T47D (cell line): ENCODE measurements at regions not wholly inside any gene's neighbourhood (a gene's known extent, or its start where the extent isn't known, plus 50 kb on each side); places are given as distances from the start of the nearest gene placed in this dataset.

Experiments used
- DNase-seq, 2 experiments: peaks; one replicate each; pipeline versions ENCODE4 v3.0.0 to v3.0.0-alpha.2; 2011 to 2012; ENCODE audit warnings: low read depth in 1 of 2, low spot score in 1 of 2
- JUND ChIP-seq: IDR thresholded peaks from 2 replicates; pipeline ENCODE4 v1.6.1; 2012; ENCODE audit warnings: low read depth
- in situ Hi-C: cut with HindIII; loops from 2 replicates; pipeline ENCODE4 v1.10.0; 2016; ENCODE audit warnings: low sequenced_read_pairs, low pct_unique_long_range_greater_than_20kb

- DNase-seq, result no peak
- no peak for TF ChIP-seq JUND
- in situ Hi-C loops, result no loop called here
Observed at GRCh38 chr13:50115695-50116094, 100.5 kb downstream of the KCNRG start.

- in situ Hi-C loops, result no loop called here
- DNase-seq, result no peak
- TF ChIP-seq JUND, result no peak
Observed at GRCh38 chr13:50116430-50116973, 101.3 kb downstream of the KCNRG start.

- DNase-seq, result no peak
- in situ Hi-C loops, result no loop called here
- no peak for TF ChIP-seq JUND
Observed at GRCh38 chr13:50119591-50119990, 104.3 kb downstream of the KCNRG start.

- no peak for DNase-seq
- in situ Hi-C loops, result no loop called here
- TF ChIP-seq JUND, result no peak
Observed at GRCh38 chr13:50122455-50122854, 107.2 kb downstream of the KCNRG start.

DNA sequence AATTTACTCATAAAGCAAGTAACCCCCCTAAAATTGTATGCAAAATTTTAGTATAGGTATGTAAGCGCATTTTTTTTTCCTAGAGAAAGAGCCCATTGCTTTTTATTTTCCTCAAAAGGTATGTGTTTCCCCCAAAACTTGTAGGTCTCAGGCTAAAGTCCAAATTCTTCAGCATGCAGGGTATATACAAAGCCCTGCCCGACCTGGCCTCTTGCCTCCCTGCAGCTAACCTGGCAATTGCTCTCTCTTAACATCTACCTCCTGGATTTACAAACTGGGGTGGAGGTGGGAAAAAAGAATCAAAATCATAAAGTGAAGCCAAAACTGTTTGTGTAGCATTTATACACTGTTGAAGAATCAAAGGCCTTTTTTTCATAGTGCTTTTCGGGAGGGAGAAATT, 107.8 kb downstream of the KCNRG start:
- in situ Hi-C loops, result no loop called here
- peak in 1 of 2 experiments; percentile 2 for DNase-seq
- no peak for TF ChIP-seq JUND

- DNase-seq, result no peak
- TF ChIP-seq JUND, result no peak
- in situ Hi-C loops, result no loop called here
Observed at GRCh38 chr13:50123515-50123861, 108.2 kb downstream of the KCNRG start.

- no peak for TF ChIP-seq JUND
- DNase-seq, result peak; percentile 90 to 95
- in situ Hi-C loops, result no loop called here
Observed at GRCh38 chr13:50123862-50124535, 108.8 kb downstream of the KCNRG start.

- no peak for TF ChIP-seq JUND
- peak in 1 of 2 experiments; percentile 50 for DNase-seq
- in situ Hi-C loops, result no loop called here
Observed at GRCh38 chr13:50124536-50125303, 109.5 kb downstream of the KCNRG start.

- DNase-seq, result no peak
- in situ Hi-C loops, result no loop called here
- no peak for TF ChIP-seq JUND
Observed at GRCh38 chr13:50125304-50125553, 110.0 kb downstream of the KCNRG start.

GRCh38 chr13:50125554-50126262, 110.5 kb downstream of the KCNRG start:
- in situ Hi-C loops, result no loop called here
- no peak for TF ChIP-seq JUND
- DNase-seq, result peak; percentile 83 to 94

GRCh38 chr13:50126263-50126992, 111.2 kb downstream of the KCNRG start:
- peak in 1 of 2 experiments; percentile 67 for DNase-seq
- in situ Hi-C loops, result no loop called here
- TF ChIP-seq JUND, result no peak

DNA sequence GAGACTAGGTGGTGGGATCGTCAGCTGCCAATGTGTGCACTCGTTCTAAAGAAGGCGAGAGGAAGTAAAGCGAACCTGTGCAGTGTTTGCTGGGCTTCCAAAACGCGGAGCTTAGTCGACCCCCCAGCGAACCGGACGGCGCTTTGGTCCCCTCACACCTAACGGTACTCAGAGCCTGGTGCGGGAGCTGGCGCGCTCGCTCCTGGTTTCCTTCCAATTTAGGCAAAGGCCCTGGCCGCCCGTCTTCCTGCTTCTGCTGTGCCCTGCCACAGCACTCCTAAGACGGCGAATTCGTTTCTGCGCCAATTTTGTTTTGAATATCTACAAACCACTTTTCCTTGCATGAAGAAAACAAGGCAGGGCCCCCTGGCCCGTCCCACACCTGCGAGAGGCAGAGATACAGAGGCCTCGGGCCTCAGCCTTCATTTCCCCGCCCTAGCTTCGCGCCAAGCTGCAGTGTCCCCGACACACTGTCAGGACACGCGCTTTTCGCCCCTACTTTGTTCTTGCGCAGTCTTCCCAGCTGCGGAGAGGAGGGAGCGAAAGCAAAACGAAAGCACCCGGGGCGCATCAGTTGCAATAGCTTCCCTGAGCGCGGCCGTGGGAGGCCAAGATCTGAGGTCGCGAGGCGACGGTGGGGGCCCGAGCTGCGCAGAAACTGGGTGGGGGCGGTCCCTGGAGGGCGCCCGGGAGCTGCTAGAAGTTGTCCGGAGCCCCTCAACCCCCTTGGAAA, 111.9 kb downstream of the KCNRG start:
- in situ Hi-C loops, result no loop called here
- DNase-seq, result peak in 1 of 2 experiments; percentile 61
- TF ChIP-seq JUND, result no peak
